HEK293 (cell line): ENCODE measurements at regions not wholly inside any gene's neighbourhood (a gene's known extent, or its start where the extent isn't known, plus 50 kb on each side); places are given as distances from the start of the nearest gene placed in this dataset.

Experiments
- CTCF ChIA-PET: fragments of 350-600 bp; formaldehyde crosslinking; extraction: SDS; loops from one replicate; lab custom pipeline; 2021; ENCODE audit warnings: antibody characterized with exemption; lab: Yijun Ruan, JAX
- POLR2A ChIA-PET: fragments of 300-600 bp; formaldehyde crosslinking; extraction: SDS; loops from one replicate; lab custom pipeline; 2020; ENCODE audit warnings: antibody characterized with exemption, inconsistent platforms; lab: Yijun Ruan, JAX
- H3K27ac ChIP-seq: fragments of 200-500 bp; sonication (Bioruptor generic); 2 replicates; pipeline ENCODE4 v1.5.1; 2014; ENCODE audit warnings: low read depth, low read length, control low read depth, inconsistent platforms; ENCODE audit errors: extremely low read depth
- H3K36me3 ChIP-seq, 2 experiments: fragments of 200-500 bp in 1 of 2; sonication (Bioruptor generic) in 1 of 2; 1 replicate in 1 of 2; 2 replicates in 1 of 2; pipeline ENCODE4 v1.5.1; 2014 to 2017; ENCODE audit warnings: inconsistent platforms in 2 of 2, low read length in 2 of 2; ENCODE audit not compliant: control insufficient read depth in 2 of 2, insufficient read depth in 1 of 2
- H3K4me1 ChIP-seq: fragments of 200-500 bp; sonication (Bioruptor generic); 2 replicates; pipeline ENCODE4 v1.5.1; 2014; ENCODE audit warnings: mild to moderate bottlenecking, low read length, inconsistent platforms; ENCODE audit not compliant: control insufficient read depth, insufficient read depth
- H3K4me3 ChIP-seq: 2 replicates; pipeline ENCODE4 v1.5.1; 2011; ENCODE audit warnings: low read depth, mild to moderate bottlenecking, control low read depth, low read length, moderate library complexity
- H3K9me3 ChIP-seq: fragments of 200-500 bp; sonication (Bioruptor generic); 2 replicates; pipeline ENCODE4 v1.5.1; 2014; ENCODE audit warnings: low read depth, low read length, inconsistent platforms; ENCODE audit not compliant: control insufficient read depth, insufficient read depth
- BCL11B ChIP-seq: fragments of 450-650 bp; formaldehyde crosslinking; IDR thresholded peaks from 2 replicates; pipeline ENCODE4 v1.5.1; 2016; ENCODE audit warnings: low read depth, missing biosample characterization, missing genetic modification characterization
- ELK4 ChIP-seq: IDR thresholded peaks from 2 replicates; pipeline ENCODE4 v1.6.1; 2011; ENCODE audit warnings: mild to moderate bottlenecking, low read depth, low read length, borderline replicate concordance
- GLI2 ChIP-seq: fragments of 450-650 bp; formaldehyde crosslinking; IDR thresholded peaks from 2 replicates; pipeline ENCODE4; 2017; ENCODE audit warnings: missing biosample characterization, missing genetic modification characterization, low read depth, borderline replicate concordance
- HIC1 ChIP-seq: fragments of 450-650 bp; formaldehyde crosslinking; IDR thresholded peaks from 2 replicates; pipeline ENCODE4 v1.5.1; 2016; ENCODE audit warnings: missing biosample characterization, missing genetic modification characterization
- PRDM1 ChIP-seq: fragments of 450-650 bp; formaldehyde crosslinking; IDR thresholded peaks from 2 replicates; pipeline ENCODE4; 2016; ENCODE audit warnings: missing biosample characterization, missing genetic modification characterization
- PRDM6 ChIP-seq: fragments of 450-650 bp; formaldehyde crosslinking; IDR thresholded peaks from 2 replicates; pipeline ENCODE4 v1.5.1; 2017; ENCODE audit warnings: missing biosample characterization, missing genetic modification characterization
- RBAK ChIP-seq: fragments of 450-650 bp; formaldehyde crosslinking; IDR thresholded peaks from 2 replicates; pipeline ENCODE4 v1.5.1; 2016; ENCODE audit warnings: missing biosample characterization, missing genetic modification characterization
- ZBTB21 ChIP-seq: fragments of 450-650 bp; formaldehyde crosslinking; IDR thresholded peaks from 2 replicates; pipeline ENCODE4 v1.5.1; 2017; ENCODE audit warnings: missing biosample characterization, missing genetic modification characterization
- ZFP37 ChIP-seq: fragments of 450-650 bp; formaldehyde crosslinking; IDR thresholded peaks from 2 replicates; pipeline ENCODE4 v1.5.1; 2016; ENCODE audit warnings: missing biosample characterization, missing genetic modification characterization
- ZFP41 ChIP-seq: fragments of 450-650 bp; formaldehyde crosslinking; IDR thresholded peaks from 2 replicates; pipeline ENCODE4 v1.5.1; 2016; ENCODE audit warnings: missing biosample characterization, missing genetic modification characterization, borderline replicate concordance
- ZNF174 ChIP-seq: fragments of 450-650 bp; formaldehyde crosslinking; IDR thresholded peaks from 2 replicates; pipeline ENCODE4 v1.5.0; 2017; ENCODE audit warnings: missing biosample characterization, mild to moderate bottlenecking, missing genetic modification characterization
- ZNF18 ChIP-seq: fragments of 450-650 bp; formaldehyde crosslinking; IDR thresholded peaks from 2 replicates; pipeline ENCODE4 v1.5.1; 2016; ENCODE audit warnings: missing biosample characterization, missing genetic modification characterization
- ZNF184 ChIP-seq: fragments of 450-650 bp; IDR thresholded peaks from 2 replicates; pipeline ENCODE4 v1.5.1; 2018; ENCODE audit warnings: missing biosample characterization, mild to moderate bottlenecking, missing genetic modification characterization
- ZNF26 ChIP-seq: fragments of 450-650 bp; formaldehyde crosslinking; IDR thresholded peaks from 2 replicates; pipeline ENCODE4 v1.5.1; 2016; ENCODE audit warnings: missing biosample characterization, missing genetic modification characterization
- ZNF366 ChIP-seq: fragments of 450-650 bp; formaldehyde crosslinking; conservative IDR thresholded peaks from 2 replicates; pipeline ENCODE4 v1.5.1; 2016; ENCODE audit warnings: missing biosample characterization, missing genetic modification characterization
- ZNF423 ChIP-seq: fragments of 450-650 bp; formaldehyde crosslinking; IDR thresholded peaks from 2 replicates; pipeline ENCODE4 v1.5.1; 2016; ENCODE audit warnings: missing biosample characterization, missing genetic modification characterization
- ZNF561 ChIP-seq: fragments of 450-650 bp; IDR thresholded peaks from 2 replicates; pipeline ENCODE4 v1.5.1; 2018; ENCODE audit warnings: missing biosample characterization, missing genetic modification characterization, borderline replicate concordance
- ZNF610 ChIP-seq: fragments of 450-650 bp; formaldehyde crosslinking; IDR thresholded peaks from 2 replicates; pipeline ENCODE4 v1.5.1; 2016; ENCODE audit warnings: missing biosample characterization, missing genetic modification characterization, borderline replicate concordance
- ZNF654 ChIP-seq: fragments of 450-650 bp; formaldehyde crosslinking; IDR thresholded peaks from 2 replicates; pipeline ENCODE4 v1.5.1; 2016; ENCODE audit warnings: low read depth, missing biosample characterization, missing genetic modification characterization
- ZNF785 ChIP-seq: fragments of 450-650 bp; formaldehyde crosslinking; IDR thresholded peaks from 2 replicates; pipeline ENCODE4 v1.5.1; 2016; ENCODE audit warnings: missing biosample characterization, missing genetic modification characterization
- ZSCAN16 ChIP-seq: fragments of 450-650 bp; formaldehyde crosslinking; IDR thresholded peaks from 2 replicates; pipeline ENCODE4 v1.5.1; 2016; ENCODE audit warnings: missing biosample characterization, missing genetic modification characterization
- ZSCAN5A ChIP-seq: fragments of 450-650 bp; formaldehyde crosslinking; IDR thresholded peaks from 2 replicates; pipeline ENCODE4 v1.5.1; 2016; ENCODE audit warnings: missing biosample characterization, missing genetic modification characterization

- Histone ChIP-seq H3K4me1 (0 out of 2 replicates have a peak, but pooled peaks cover 2% of the 10 kb centered on the region), H3K4me3 (no peak overlapping the region), H3K27ac (no peak overlapping the region), H3K9me3 (no peaks in the 10 kb centered on the region), H3K36me3 (no peaks in the 10 kb centered on the region)
- TF ChIP-seq ZNF785 (tag by site-specific recombination) (no peak), ZNF184 (tag by site-specific recombination) (no peak), BCL11B (tag by site-specific recombination) (no peak), ZFP41 (tag by site-specific recombination) (no peak), ZNF366 (peak; percentile 80), ZNF174 (tag by site-specific recombination) (no peak), PRDM1 (tag by site-specific recombination) (peak; percentile 63; the same call in 1 of the 2 replicates), ZNF561 (tag by site-specific recombination) (no peak), ELK4 (no peak)
- CTCF ChIA-PET, result no interaction called here
- POLR2A ChIA-PET, result no interaction called here
Observed at GRCh38 chr5:101843055-101843454, 453.0 kb downstream of the SLCO4C1 start.

- no peak overlapping the region for H3K27ac ChIP-seq
- TF ChIP-seq ZBTB21 (tag by site-specific recombination) (no peak), PRDM6 (tag by site-specific recombination) (0 out of 2 replicates have a peak, but pooled peaks have one; percentile 5)
- TF ChIP-seq, all 188 proteins: peak for 1
- no peaks in the 10 kb centered on the region for H3K9me3 ChIP-seq
- H3K36me3 ChIP-seq, result no peaks in the 10 kb centered on the region
- ChIA-PET POLR2A (no interaction called here), CTCF (no interaction called here)
- H3K4me3 ChIP-seq, result no peak overlapping the region
- 0 out of 2 replicates have a peak, but pooled peaks cover 2% of the 10 kb centered on the region for H3K4me1 ChIP-seq
Observed at GRCh38 chr5:101838435-101838834, 457.6 kb downstream of the SLCO4C1 start.

GRCh38 chr5:101829255-101829654 lies 466.8 kb downstream of the SLCO4C1 start:
- Histone ChIP-seq H3K27ac (no peak overlapping the region), H3K9me3 (no peaks in the 10 kb centered on the region), H3K36me3 (no peaks in the 10 kb centered on the region), H3K4me1 (no peaks in the 10 kb centered on the region), H3K4me3 (no peak overlapping the region)
- POLR2A ChIA-PET, result no interaction called here
- CTCF ChIA-PET, result interaction anchor here (0.6 kb wide), 1 partner anchor 44 kb away, joined by 4 read pairs; no protein-coding TSS in a partner anchor
- TF ChIP-seq ZNF654 (tag by site-specific recombination) (no peak), ZNF423 (tag by site-specific recombination) (no peak), ZNF26 (tag by site-specific recombination) (no peak), ZSCAN16 (tag by site-specific recombination) (no peak), ZFP37 (tag by site-specific recombination) (no peak), GLI2 (tag by site-specific recombination) (no peak), ZNF18 (tag by site-specific recombination) (no peak), ZSCAN5A (tag by site-specific recombination) (no peak), RBAK (no peak), HIC1 (tag by site-specific recombination) (no peak), ZNF610 (tag by site-specific recombination) (no peak)
